DND-41 (cell line): ENCODE measurements at regions not wholly inside any gene's neighbourhood (a gene's known extent, or its start where the extent isn't known, plus 50 kb on each side); places are given as distances from the start of the nearest gene placed in this dataset.

Experiments
- ATAC-seq: fragments of 200-7000 bp; cut with Tn5 transposase; 3 replicates; pipeline ENCODE4 v1.9.1; 2021; ENCODE audit warnings: low read depth; ENCODE audit not compliant: insufficient read depth
- DNase-seq: peaks from one replicate; pipeline ENCODE4 v3.0.0-alpha.2; 2020
- H2AFZ ChIP-seq: 2 replicates; pipeline ENCODE4 v1.6.0; 2012; ENCODE audit warnings: low read depth, low read length
- H3K27ac ChIP-seq: 2 replicates; pipeline ENCODE4 v1.5.1; 2012; ENCODE audit warnings: low read length, inconsistent platforms
- H3K27me3 ChIP-seq: fragments of 200-600 bp; sonication (generic); 2 replicates; pipeline ENCODE4 v1.6.0; 2012; ENCODE audit warnings: low read length, mild to moderate bottlenecking, inconsistent platforms; ENCODE audit not compliant: insufficient read depth, poor library complexity
- H3K36me3 ChIP-seq: 2 replicates; pipeline ENCODE4 v1.5.1; 2012; ENCODE audit warnings: low read length, inconsistent platforms; ENCODE audit not compliant: insufficient read depth
- H3K4me1 ChIP-seq: 2 replicates; pipeline ENCODE4 v1.5.1; 2012; ENCODE audit warnings: mild to moderate bottlenecking, low read length; ENCODE audit not compliant: insufficient read depth
- H3K4me2 ChIP-seq: 2 replicates; pipeline ENCODE4 v1.6.0; 2012; ENCODE audit warnings: mild to moderate bottlenecking, moderate library complexity, low read length, inconsistent platforms; ENCODE audit not compliant: insufficient read depth
- H3K4me3 ChIP-seq, 2 experiments: fragments of 200-600 bp in 1 of 2; shearing (Covaris generic) in 1 of 2; 2 replicates each; pipeline ENCODE4 v1.5.1; 2012 to 2016; ENCODE audit warnings: inconsistent platforms in 2 of 2, low read length in 2 of 2, mild to moderate bottlenecking in 2 of 2, low read depth in 1 of 2, moderate library complexity in 1 of 2
- H3K79me2 ChIP-seq: 2 replicates; pipeline ENCODE4 v1.6.0; 2012; ENCODE audit warnings: low read length, inconsistent platforms; ENCODE audit not compliant: insufficient read depth
- H3K9ac ChIP-seq: 2 replicates; pipeline ENCODE4 v1.6.0; 2012; ENCODE audit warnings: low read depth, mild to moderate bottlenecking, inconsistent platforms, low read length, moderate library complexity
- H3K9me3 ChIP-seq: 2 replicates; pipeline ENCODE4 v1.5.1; 2012; ENCODE audit warnings: low read length, moderate library complexity, mild to moderate bottlenecking, inconsistent platforms; ENCODE audit not compliant: insufficient read depth, severe bottlenecking
- H4K20me1 ChIP-seq: 2 replicates; pipeline ENCODE4 v1.6.0; 2012; ENCODE audit warnings: low read length; ENCODE audit not compliant: insufficient read depth
- CTCF ChIP-seq: IDR thresholded peaks from 2 replicates; pipeline ENCODE4 v1.5.1; 2012; ENCODE audit warnings: borderline replicate concordance, low read length, moderate library complexity, mild to moderate bottlenecking; ENCODE audit not compliant: poor library complexity, severe bottlenecking; ENCODE audit errors: extremely low read depth
- EZH2 ChIP-seq: IDR thresholded peaks from 3 replicates; pipeline ENCODE4 v1.6.1; 2012; ENCODE audit warnings: borderline replicate concordance, low read depth, mild to moderate bottlenecking, moderate library complexity, low read length, inconsistent platforms; ENCODE audit not compliant: severe bottlenecking

DNA sequence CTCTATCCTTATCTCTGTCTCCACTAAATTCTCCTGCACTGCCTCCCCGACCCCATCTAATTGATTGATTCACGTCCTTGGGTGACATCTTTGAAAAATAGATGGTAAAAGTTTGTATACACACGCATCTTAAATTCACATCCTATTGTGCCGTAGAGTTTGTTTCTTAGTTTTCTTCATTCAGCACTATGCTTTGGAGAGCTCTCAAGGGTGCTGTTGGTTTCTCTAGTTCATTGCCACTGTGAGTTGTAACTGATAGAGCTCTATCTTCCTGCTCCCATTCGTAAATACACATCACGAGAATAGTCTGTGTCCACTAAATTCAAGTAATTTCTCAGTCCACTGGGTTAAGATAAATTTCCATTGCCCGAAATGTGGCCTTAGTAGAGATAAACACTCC is 1537.4 kb downstream of the AACS start:
- TF ChIP-seq EZH2 (no peak), CTCF (no peak)
- Histone ChIP-seq H3K27ac (no peak overlapping the region), H2AFZ (no peak overlapping the region), H3K27me3 (no peaks in the 10 kb centered on the region), H3K9ac (no peak overlapping the region), H3K4me2 (no peak overlapping the region), H4K20me1 (no peaks in the 10 kb centered on the region), H3K9me3 (no peaks in the 10 kb centered on the region), H3K79me2 (no peaks in the 10 kb centered on the region), H3K4me3 (no peak overlapping the region), H3K36me3 (no peaks in the 10 kb centered on the region), H3K4me1 (no peaks in the 10 kb centered on the region)
- DNase-seq (no peak), ATAC-seq (no peak)

DNA sequence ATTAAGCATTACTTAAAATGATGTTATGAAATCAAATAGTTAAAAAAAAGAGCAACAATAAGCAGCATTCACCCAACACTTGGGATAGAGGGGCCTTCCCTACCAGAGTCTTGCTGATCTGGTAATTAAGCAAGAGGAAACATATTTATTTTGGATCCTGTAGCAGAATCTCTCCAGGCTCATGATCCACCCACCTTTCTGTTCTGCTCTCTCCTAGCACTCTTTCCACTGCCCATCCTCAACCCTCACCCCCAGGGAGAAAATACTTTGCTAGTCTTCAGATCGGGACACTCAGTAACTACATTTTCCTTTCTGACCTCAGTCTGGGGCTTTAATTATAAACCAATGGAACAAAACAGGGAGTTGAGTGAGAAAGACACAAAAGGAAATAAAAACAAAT is 1541.9 kb downstream of the AACS start:
- Histone ChIP-seq H3K36me3 (no peaks in the 10 kb centered on the region), H2AFZ (no peak overlapping the region), H4K20me1 (no peaks in the 10 kb centered on the region), H3K27ac (no peak overlapping the region), H3K4me2 (no peak overlapping the region), H3K9me3 (no peaks in the 10 kb centered on the region), H3K27me3 (no peaks in the 10 kb centered on the region), H3K9ac (no peak overlapping the region), H3K4me1 (no peaks in the 10 kb centered on the region), H3K79me2 (no peaks in the 10 kb centered on the region), H3K4me3 (no peak overlapping the region)
- no peak for ATAC-seq
- no peak for TF ChIP-seq CTCF
- TF ChIP-seq EZH2: no peak
- no peak for DNase-seq

DNA sequence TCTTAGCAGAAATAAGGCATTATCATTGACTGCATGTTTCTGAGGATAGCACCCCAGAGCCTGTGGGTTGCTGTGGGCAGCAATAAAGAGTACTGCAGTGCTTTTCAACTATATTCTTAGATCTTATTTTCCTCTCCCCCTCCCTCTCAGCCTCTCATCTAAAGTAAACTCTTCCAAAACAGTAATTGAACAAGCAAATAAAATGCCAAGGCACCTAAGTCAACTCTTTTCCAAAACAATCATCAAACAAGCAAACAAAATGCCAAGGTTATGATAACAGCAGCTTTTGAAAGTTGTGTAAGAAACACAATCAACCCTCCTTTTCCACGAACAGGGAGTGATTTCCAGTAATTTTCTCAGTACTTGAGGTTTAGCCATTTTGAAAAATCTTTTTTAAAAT is 1542.6 kb downstream of the AACS start:
- no peak for TF ChIP-seq CTCF
- TF ChIP-seq EZH2: no peak
- ATAC-seq: no peak
- Histone ChIP-seq H2AFZ (no peak overlapping the region), H3K27me3 (no peaks in the 10 kb centered on the region), H3K4me1 (no peaks in the 10 kb centered on the region), H3K9ac (no peak overlapping the region), H4K20me1 (no peaks in the 10 kb centered on the region), H3K79me2 (no peaks in the 10 kb centered on the region), H3K9me3 (peaks cover 5% of the 10 kb centered on the region), H3K4me2 (no peak overlapping the region), H3K27ac (no peak overlapping the region), H3K36me3 (no peaks in the 10 kb centered on the region), H3K4me3 (no peak overlapping the region)
- DNase-seq: no peak

GRCh38 chr12:126608607-126609175 is 1543.5 kb downstream of the AACS start:
- H3K9ac ChIP-seq: no peak overlapping the region
- no peak for ATAC-seq

More at GRCh38 chr12:126608607-126609175, 1543.5 kb downstream of the AACS start:
- no peak for DNase-seq
- no peaks in the 10 kb centered on the region for H4K20me1 ChIP-seq
- H3K27ac ChIP-seq: no peak overlapping the region
- no peaks in the 10 kb centered on the region for H3K27me3 ChIP-seq
- H3K4me3 ChIP-seq: no peak overlapping the region
- H3K4me2 ChIP-seq: no peak overlapping the region
- H3K36me3 ChIP-seq: no peaks in the 10 kb centered on the region
- no peaks in the 10 kb centered on the region for H3K4me1 ChIP-seq
- H2AFZ ChIP-seq: no peak overlapping the region
- TF ChIP-seq CTCF (no peak), EZH2 (no peak)
- H3K9me3 ChIP-seq: peaks cover 13% of the 10 kb centered on the region
- no peaks in the 10 kb centered on the region for H3K79me2 ChIP-seq
